C4-2B (cell line): ENCODE measurements at regions not wholly inside any gene's neighbourhood (a gene's known extent, or its start where the extent isn't known, plus 50 kb on each side); places are given as distances from the start of the nearest gene placed in this dataset.

Source experiments
- H3K27ac ChIP-seq: fragments of 450-650 bp; 2 replicates; pipeline ENCODE4 v1.5.1; 2017
- ZFX ChIP-seq: fragments of 450-650 bp; IDR thresholded peaks from 2 replicates; pipeline ENCODE4 v1.6.1; 2017
- TF ChIP-seq, protein P1 (sequence below): fragments of 450-650 bp; conservative IDR thresholded peaks from 2 replicates; pipeline ENCODE4 v1.5.1; 2017; ENCODE audit warnings: mild to moderate bottlenecking

DNA sequence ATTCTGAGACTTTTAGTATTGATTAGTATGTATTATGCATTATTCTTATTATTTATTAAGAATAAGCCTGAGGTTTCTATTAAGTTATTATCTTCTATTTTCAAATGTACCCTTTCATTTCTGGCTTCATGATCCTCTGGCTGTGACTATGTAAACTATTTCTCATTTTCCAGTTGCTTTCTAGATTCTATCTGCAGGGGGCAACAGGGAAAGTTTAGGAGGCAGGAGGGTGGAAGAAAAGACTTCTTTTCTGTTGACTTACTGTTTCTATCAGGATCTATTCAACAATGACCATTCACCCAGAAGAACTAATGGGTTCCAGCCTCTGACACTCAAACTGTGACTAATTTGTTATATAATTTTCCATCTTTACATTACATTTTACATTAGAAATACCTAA, 653.4 kb upstream of the FSHR start:
- TF ChIP-seq, protein P1, sequence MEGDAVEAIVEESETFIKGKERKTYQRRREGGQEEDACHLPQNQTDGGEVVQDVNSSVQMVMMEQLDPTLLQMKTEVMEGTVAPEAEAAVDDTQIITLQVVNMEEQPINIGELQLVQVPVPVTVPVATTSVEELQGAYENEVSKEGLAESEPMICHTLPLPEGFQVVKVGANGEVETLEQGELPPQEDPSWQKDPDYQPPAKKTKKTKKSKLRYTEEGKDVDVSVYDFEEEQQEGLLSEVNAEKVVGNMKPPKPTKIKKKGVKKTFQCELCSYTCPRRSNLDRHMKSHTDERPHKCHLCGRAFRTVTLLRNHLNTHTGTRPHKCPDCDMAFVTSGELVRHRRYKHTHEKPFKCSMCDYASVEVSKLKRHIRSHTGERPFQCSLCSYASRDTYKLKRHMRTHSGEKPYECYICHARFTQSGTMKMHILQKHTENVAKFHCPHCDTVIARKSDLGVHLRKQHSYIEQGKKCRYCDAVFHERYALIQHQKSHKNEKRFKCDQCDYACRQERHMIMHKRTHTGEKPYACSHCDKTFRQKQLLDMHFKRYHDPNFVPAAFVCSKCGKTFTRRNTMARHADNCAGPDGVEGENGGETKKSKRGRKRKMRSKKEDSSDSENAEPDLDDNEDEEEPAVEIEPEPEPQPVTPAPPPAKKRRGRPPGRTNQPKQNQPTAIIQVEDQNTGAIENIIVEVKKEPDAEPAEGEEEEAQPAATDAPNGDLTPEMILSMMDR, result no peak
- TF ChIP-seq ZFX, result no peak
- H3K27ac ChIP-seq, result no peak overlapping the region

DNA sequence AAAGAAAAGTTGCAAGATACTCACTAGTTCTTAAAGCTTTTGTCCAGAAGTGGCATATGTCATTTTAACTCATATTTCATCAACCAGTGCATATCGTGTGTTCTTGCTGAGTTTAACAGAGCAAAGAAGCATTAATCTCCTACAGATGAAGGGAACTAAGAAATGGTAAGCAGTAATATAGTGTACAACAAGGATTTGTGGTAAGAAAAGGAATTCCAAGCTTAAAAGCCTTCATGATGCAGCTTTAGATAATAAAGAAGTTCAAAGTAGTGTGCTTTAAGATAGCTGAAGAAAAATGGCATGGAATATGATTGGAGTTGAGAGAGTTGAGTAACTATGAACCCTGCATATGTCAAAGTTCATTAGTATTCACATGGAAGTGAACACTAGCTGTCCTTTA, 649.8 kb upstream of the FSHR start:
- H3K27ac ChIP-seq, result no peak overlapping the region
- TF ChIP-seq, protein P1, result no peak
- TF ChIP-seq ZFX, result no peak

DNA sequence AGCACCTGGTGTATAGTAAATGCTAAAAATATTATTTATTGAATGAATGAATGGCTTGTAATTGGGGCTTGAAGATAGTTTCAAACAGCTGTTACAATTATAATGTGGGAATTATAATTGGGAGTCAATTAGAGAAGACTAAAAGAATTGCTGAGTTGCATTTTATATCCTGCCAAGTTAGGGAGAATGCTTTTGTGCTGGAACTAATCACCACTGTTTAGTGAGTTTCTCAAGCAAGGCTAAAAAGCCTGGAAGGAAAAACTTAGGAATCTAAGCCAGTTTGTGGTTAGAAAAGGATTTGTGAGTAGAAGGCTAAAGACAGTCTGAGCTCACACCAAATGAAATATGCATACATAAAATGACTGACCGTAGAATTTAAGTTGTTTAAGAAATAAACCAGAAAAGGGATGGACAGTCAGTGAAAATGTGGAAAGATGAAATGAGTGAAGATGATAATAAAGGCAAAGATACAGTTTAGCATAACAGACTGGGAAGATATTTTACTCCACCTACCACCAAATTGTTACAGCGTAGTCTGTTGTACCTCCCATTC, 647.7 kb upstream of the FSHR start:
- TF ChIP-seq, protein P1, result no peak
- TF ChIP-seq ZFX, result no peak
- no peak overlapping the region for H3K27ac ChIP-seq

DNA sequence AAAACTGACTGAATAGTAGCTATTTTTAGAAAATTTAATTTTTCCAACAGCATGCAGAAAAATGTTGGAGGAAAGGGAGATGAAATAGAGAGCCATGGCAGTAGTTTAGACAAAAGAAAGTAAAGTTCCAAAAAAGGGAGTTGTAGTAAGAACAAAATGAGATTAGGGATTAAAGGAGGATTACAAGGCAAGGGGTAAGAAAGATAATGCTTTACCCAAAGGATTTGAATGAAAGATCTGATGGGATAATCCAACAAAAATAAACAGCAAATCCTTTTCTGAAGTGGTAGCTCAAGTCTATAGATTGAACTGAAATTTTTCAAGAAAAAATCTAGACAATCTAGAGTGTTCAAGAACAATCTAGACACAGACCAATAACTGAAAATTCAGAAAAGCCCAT, 644.3 kb upstream of the FSHR start:
- TF ChIP-seq, protein P1, result no peak
- TF ChIP-seq ZFX, result no peak
- H3K27ac ChIP-seq, result no peak overlapping the region

DNA sequence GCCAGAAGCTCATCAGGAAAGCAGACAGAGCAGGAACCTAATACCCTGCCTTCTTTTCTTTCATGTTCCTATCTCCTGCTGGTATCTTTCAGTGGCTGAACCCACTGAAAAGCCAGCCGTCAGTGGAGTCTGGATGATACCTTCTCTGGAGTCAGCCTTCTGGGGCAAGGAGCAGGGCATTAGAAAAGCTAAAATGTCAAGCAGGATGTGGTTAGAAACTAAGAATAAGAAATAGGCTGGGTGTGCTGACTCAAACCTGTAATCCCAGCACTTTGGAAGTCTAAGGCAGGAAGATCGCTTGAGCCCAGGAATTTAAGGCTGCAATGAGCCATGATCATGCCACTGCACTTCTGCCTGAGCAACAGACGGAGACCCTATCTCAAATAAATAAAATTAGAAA, 642.0 kb upstream of the FSHR start:
- TF ChIP-seq, protein P1, result no peak
- H3K27ac ChIP-seq, result no peak overlapping the region

DNA sequence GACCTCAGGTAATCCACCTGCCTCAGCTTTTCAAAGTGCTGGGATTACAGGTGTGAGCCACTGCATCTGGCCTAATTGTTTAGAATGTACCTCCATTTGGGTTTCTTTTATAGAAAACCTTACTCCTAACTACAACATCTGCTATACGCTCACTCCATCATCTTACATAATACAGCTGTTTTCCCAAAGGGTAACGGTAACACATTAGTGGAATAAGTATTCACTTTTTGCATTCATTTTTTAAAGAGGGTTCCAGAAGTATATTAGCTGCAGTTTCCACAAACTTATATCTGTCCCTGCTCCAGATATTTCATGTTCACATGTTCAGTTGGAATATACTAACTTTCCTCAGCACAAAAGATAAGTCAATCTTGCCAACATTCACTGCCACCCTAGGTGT, 640.1 kb upstream of the FSHR start:
- H3K27ac ChIP-seq, result no peak overlapping the region
- TF ChIP-seq, protein P1, result no peak

DNA sequence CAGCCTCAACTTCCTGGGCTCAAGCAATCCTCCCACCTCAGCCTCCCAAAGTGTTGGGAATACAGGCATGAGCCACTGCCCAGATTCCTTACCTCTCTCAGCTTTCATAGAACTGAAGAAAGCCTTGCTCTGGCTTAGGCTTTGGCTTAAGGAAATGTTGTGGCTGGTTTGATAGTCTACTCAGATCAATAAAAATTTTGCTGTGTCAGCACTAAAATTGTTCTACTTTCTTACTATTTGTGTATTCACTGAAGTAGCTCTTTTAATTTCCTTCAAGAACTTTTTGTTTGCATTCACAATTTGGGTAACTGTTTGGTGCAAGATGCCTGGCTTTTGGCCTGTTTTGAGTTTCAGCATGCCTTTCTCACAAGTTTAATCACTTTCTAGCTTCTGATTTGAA, 634.0 kb upstream of the FSHR start:
- H3K27ac ChIP-seq, result no peak overlapping the region

More for the DNA sequence above, 634.0 kb upstream of the FSHR start:
- TF ChIP-seq, protein P1, result no peak
- no peak for TF ChIP-seq ZFX
